ENCODE measurements at regions not wholly inside any gene's neighbourhood (a gene's known extent, or its start where the extent isn't known, plus 50 kb on each side); places are given as distances from the start of the nearest gene placed in this dataset.
"Not testable (repeated sequence)": the region's sequence is repeated elsewhere in the genome, so short reads cannot be mapped to it uniquely, and the experiment has no call there.

DNA sequence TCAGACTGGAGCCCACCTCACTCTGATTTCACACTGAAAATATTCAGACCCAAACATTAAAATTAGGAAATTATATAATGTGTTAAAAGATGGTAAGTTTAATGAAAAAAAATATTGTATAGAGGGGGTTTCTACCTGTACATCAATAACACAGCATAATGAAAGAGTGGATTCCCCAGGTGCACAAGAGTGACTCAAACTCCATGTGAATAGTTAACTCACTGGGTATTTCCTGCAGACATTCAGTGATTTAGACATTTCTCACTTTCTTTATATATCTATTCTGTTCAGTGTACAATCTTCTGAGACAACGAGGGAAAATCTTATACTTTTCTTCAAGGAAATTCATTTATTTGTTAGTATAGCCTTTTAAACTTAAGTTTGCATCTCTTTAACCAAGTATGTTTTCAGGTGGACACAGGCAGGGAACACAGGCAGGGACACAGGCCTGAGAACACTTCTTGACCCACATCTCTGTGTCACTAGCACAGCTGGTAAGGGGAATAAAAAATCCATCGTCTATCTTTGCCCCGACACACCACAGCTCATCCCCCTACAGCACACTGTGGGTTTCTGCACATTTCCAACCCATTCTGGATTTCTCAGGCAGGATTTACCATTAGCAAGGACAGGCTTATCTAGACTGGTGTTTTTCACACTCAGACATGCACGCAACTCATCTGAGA, 525.5 kb upstream of the BOD1L1 start:
- Mint-ChIP-seq H3K27me3 (no peaks in the 10 kb centered on the region), H3K36me3 (ENCODE audit: insufficient read depth) (no peaks in the 10 kb centered on the region), H3K4me1 (no peaks in the 10 kb centered on the region), H3K27ac (ENCODE audit: low read depth) (no peak overlapping the region), H3K4me3 (no peak overlapping the region), H3K9me3 (no peaks in the 10 kb centered on the region)
- DNase-seq (ENCODE audit: low spot score in 2 of 2) (no peak), ATAC-seq (replicated peaks; ENCODE audit: extremely low read depth, poor library complexity, severe bottlenecking) (no peak)

DNA sequence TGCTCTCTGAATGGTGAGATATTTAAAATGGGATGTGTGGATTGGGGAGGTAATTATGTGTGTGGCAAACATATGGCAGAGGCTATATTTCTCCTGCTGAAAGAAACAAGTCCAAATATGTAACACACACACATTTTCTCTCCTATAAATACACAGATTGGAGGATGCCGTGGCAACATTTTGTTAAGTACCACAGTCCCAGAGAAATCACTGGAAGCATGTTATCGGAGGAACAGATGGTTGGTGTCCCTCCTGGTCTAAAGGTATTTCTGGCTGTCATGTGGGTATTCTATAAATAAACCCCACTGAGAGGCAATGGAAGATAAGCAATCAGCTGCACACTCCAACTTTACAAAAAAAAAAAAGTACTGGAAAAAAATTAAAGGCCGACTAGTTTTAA, 528.3 kb upstream of the BOD1L1 start:
- Mint-ChIP-seq H3K27ac (ENCODE audit: low read depth) (no peak overlapping the region), H3K9me3 (no peaks in the 10 kb centered on the region), H3K27me3 (no peaks in the 10 kb centered on the region), H3K36me3 (ENCODE audit: insufficient read depth) (no peaks in the 10 kb centered on the region), H3K4me3 (no peak overlapping the region), H3K4me1 (no peaks in the 10 kb centered on the region)
- ATAC-seq (replicated peaks; ENCODE audit: extremely low read depth, poor library complexity, severe bottlenecking) (no peak), DNase-seq (ENCODE audit: low spot score in 2 of 2) (no peak)

DNA sequence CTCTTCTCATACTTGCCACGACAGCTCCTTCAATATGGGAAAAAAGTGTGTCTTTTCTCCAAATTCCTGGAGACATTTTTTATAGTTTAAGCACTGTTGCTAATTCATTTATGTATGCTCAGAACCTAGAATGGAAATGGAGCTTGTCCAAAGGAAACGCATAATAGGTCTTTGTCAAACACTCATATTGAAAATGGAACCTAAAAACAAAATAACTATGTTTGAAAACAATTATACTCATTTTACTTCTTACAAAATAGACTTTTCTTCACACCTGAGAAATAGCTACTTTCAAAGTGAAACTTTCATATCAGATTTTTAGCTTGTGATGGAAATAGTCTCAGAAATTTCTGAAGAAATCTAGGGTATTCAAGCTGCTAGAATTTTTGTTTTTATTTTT, 529.7 kb upstream of the BOD1L1 start:
- Mint-ChIP-seq H3K27me3 (no peaks in the 10 kb centered on the region), H3K27ac (ENCODE audit: low read depth) (no peak overlapping the region), H3K4me3 (no peak overlapping the region), H3K9me3 (no peaks in the 10 kb centered on the region), H3K4me1 (no peaks in the 10 kb centered on the region), H3K36me3 (ENCODE audit: insufficient read depth) (no peaks in the 10 kb centered on the region)
- no peak for DNase-seq (ENCODE audit: low spot score in 2 of 2)
- no peak for ATAC-seq (replicated peaks; ENCODE audit: extremely low read depth, poor library complexity, severe bottlenecking)

DNA sequence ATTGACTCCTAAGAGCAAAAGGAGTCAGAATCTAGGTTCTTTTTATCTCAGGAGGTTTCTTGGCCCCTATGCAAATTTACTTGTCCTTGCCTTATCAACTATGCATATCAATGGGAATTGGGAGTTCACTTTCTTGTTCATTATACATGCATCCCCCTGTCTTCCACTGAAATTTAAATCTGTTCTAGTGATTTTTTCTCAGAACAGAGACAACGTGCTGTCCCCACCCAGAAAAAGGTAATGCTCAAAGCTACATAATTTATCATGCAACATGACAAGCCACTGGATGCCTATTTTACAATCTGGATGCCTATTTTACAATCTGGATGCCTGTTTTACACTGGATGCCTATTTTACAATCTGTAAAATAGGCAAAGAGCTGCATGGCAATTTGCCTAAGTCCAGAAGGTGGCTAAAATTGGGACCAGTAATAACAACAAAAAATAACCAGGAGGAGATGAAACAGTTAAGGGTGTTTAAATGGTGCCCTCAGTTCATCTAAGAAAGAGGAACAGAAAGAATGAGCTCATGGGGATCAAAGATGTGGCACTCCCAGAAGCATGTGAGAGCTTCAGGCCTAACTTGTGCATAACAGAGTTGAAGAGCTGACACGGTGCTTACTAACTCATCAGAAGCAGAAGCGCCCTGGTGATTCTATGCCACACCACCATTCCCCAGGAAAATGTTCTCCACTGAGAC, 537.8 kb upstream of the BOD1L1 start:
- DNase-seq (ENCODE audit: low spot score in 2 of 2) (no peak), ATAC-seq (replicated peaks; ENCODE audit: extremely low read depth, poor library complexity, severe bottlenecking) (no peak)
- H3K36me3 Mint-ChIP-seq (ENCODE audit: insufficient read depth) = no peaks in the 10 kb centered on the region
- no peak overlapping the region for H3K27ac Mint-ChIP-seq (ENCODE audit: low read depth)
- no peak overlapping the region for H3K4me3 Mint-ChIP-seq
- no peaks in the 10 kb centered on the region for H3K4me1 Mint-ChIP-seq
- H3K9me3 Mint-ChIP-seq = no peaks in the 10 kb centered on the region
- H3K27me3 Mint-ChIP-seq = no peaks in the 10 kb centered on the region

DNA sequence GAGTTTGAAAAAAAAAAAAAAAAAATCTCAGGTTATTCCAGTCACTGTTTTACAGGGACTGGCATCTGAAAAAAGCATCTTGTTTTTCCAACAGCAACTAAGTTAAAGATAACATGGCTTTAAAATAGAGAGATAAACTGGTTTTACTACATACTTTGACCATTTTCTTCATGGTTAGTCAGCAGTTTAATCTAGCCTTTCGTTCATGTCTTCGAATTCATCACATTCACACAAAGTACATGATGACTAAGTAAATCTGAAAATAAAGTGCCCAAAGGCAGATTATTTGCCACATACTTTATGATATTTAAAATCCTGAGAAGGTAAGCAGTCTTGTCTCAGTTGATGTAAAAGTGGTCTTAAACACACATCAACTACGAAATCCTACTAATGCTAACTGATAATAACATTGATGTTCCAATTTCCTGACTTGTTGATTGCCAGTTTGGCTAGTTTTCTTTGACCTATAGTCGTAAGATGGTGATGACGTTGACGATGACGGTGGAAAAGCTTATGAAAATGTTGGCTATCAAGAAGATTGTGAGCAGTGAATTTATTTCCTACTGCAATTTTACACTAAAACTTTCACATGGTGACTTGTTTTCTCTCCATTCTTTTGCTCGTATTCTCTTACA, 540.5 kb upstream of the BOD1L1 start:
- H3K27me3 Mint-ChIP-seq = no peaks in the 10 kb centered on the region
- no peaks in the 10 kb centered on the region for H3K9me3 Mint-ChIP-seq
- ATAC-seq (replicated peaks; ENCODE audit: extremely low read depth, poor library complexity, severe bottlenecking) (no peak), DNase-seq (ENCODE audit: low spot score in 2 of 2) (no peak)
- H3K27ac Mint-ChIP-seq (ENCODE audit: low read depth) = no peak overlapping the region
- no peaks in the 10 kb centered on the region for H3K36me3 Mint-ChIP-seq (ENCODE audit: insufficient read depth)
- H3K4me1 Mint-ChIP-seq = no peaks in the 10 kb centered on the region
- H3K4me3 Mint-ChIP-seq = no peak overlapping the region

DNA sequence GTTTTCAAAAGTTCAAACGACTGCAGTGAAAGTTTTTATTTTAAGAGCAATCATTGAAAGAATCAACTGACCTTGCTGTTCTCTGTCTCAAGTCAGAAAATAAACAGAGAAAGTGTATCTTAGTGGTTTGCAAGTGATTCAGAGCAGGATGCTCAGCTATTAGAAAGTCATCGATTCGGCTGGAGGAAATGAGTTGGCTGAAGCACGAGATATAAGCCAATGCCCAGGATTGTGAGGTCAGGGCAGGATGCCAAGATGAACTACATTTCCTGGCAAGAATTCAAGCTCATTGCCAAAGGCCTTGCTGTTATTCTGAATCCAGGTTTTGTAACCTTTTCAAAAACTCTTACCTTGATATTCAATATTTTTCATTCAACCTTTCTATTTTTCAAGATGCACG, 541.4 kb upstream of the BOD1L1 start:
- no peak for DNase-seq (ENCODE audit: low spot score in 2 of 2)
- H3K27me3 Mint-ChIP-seq = no peaks in the 10 kb centered on the region
- H3K4me1 Mint-ChIP-seq = no peaks in the 10 kb centered on the region
- H3K36me3 Mint-ChIP-seq (ENCODE audit: insufficient read depth) = no peaks in the 10 kb centered on the region
- H3K27ac Mint-ChIP-seq (ENCODE audit: low read depth) = no peak overlapping the region
- H3K4me3 Mint-ChIP-seq = no peak overlapping the region
- no peak for ATAC-seq (replicated peaks; ENCODE audit: extremely low read depth, poor library complexity, severe bottlenecking)
- no peaks in the 10 kb centered on the region for H3K9me3 Mint-ChIP-seq

DNA sequence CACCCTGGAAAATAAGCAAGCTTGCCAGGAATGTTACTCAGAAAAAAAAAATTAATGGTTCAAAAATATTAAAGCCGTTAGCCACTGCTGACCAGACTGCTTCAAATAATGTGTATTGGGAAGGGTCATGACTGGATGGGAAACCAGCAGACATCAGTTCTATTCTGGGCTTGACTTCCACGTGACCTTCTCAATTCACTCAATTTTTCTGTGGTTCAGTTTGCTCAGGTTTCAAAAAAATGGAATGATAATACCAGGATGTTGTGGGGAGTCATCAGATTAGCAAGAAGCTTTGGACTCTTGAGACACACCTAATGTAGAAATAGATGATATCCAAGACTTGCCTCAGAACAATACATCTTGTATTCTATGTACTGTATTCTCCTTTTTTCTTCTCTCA, 541.9 kb upstream of the BOD1L1 start:
- DNase-seq (ENCODE audit: low spot score in 2 of 2) (no peak), ATAC-seq (replicated peaks; ENCODE audit: extremely low read depth, poor library complexity, severe bottlenecking) (no peak)
- Mint-ChIP-seq H3K4me1 (no peaks in the 10 kb centered on the region), H3K36me3 (ENCODE audit: insufficient read depth) (no peaks in the 10 kb centered on the region), H3K27me3 (no peaks in the 10 kb centered on the region), H3K27ac (ENCODE audit: low read depth) (no peak overlapping the region), H3K4me3 (no peak overlapping the region), H3K9me3 (peaks cover under 1% of the 10 kb centered on the region)

DNA sequence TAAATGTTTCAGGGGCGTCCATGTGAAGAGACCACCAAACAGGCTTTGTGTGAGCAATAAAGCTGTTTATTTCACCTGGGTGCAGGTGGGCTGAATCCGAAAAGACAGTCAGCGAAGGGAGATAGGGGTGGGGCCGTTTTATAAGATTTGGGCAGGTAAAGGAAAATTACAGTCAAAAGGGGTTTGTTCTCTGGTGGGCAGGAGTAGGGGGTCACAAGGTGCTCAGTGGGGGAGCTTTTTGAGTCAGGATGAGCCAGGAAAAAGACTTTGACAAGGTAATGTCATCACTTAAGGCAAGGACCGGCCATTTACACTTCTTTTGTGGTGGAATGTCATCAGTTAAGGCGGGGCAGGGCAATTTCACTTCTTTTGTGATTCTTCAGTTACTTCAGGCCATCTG, 542.4 kb upstream of the BOD1L1 start:
- not testable (repeated sequence) for H3K36me3 Mint-ChIP-seq (ENCODE audit: insufficient read depth)

DNA sequence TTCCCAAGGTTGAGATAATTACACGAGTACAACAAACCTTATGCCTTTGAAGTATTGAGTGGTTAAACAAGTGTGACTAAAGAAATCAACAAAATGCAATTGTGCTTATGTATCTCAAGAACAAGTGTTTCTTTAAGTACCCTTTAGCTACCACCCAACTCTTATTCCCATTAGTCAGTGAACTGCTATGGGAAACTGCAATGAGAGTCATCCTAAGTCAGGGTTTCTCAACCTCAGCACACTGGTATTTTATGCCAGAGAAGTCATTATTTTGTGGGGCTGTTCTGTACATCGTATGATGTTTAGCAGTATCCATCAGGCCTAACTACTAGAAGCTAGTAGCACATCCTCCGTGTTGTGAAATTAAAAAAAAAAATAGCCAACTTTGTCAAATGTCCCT, 549.1 kb upstream of the BOD1L1 start:
- Mint-ChIP-seq H3K9me3 (peaks cover 18% of the 10 kb centered on the region), H3K36me3 (ENCODE audit: insufficient read depth) (no peaks in the 10 kb centered on the region), H3K27me3 (no peaks in the 10 kb centered on the region), H3K4me3 (no peak overlapping the region), H3K27ac (ENCODE audit: low read depth) (no peak overlapping the region), H3K4me1 (peaks cover 16% of the 10 kb centered on the region)
- DNase-seq (ENCODE audit: low spot score in 2 of 2) (no peak), ATAC-seq (replicated peaks; ENCODE audit: extremely low read depth, poor library complexity, severe bottlenecking) (no peak)

More for the DNA sequence above, 542.4 kb upstream of the BOD1L1 start:
- H3K4me3 Mint-ChIP-seq; H3K9me3 Mint-ChIP-seq; H3K27ac Mint-ChIP-seq (ENCODE audit: low read depth); H3K4me1 Mint-ChIP-seq; DNase-seq (ENCODE audit: low spot score in 2 of 2); ATAC-seq (replicated peaks; ENCODE audit: extremely low read depth, poor library complexity, severe bottlenecking); H3K27me3 Mint-ChIP-seq: not testable (repeated sequence)

DNA sequence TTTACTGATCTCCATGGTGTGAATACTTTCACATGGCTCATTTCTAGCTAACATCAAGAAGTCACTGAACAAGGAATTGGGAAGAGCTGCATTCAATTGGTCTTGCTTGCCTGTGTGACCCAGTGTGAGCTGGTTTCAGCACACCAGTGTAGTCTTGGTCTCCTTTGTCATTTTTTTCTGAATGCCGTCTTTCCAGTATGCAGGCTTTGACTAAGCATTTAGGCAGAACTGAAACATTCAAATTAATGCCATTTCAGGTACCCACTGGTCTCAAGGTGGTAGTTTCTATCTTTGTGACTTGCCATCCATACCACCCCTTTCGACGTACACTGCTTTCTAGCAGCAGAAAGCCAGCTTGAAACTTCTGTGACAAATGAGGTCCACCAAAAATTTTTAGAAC, 550.5 kb upstream of the BOD1L1 start:
- H3K36me3 Mint-ChIP-seq (ENCODE audit: insufficient read depth) = no peaks in the 10 kb centered on the region
- H3K4me3 Mint-ChIP-seq = no peak overlapping the region
- H3K4me1 Mint-ChIP-seq = peaks cover 16% of the 10 kb centered on the region
- peaks cover 18% of the 10 kb centered on the region for H3K9me3 Mint-ChIP-seq
- ATAC-seq (replicated peaks; ENCODE audit: extremely low read depth, poor library complexity, severe bottlenecking) = no peak
- H3K27me3 Mint-ChIP-seq = no peaks in the 10 kb centered on the region
- no peak for DNase-seq (ENCODE audit: low spot score in 2 of 2)
- no peak overlapping the region for H3K27ac Mint-ChIP-seq (ENCODE audit: low read depth)

DNA sequence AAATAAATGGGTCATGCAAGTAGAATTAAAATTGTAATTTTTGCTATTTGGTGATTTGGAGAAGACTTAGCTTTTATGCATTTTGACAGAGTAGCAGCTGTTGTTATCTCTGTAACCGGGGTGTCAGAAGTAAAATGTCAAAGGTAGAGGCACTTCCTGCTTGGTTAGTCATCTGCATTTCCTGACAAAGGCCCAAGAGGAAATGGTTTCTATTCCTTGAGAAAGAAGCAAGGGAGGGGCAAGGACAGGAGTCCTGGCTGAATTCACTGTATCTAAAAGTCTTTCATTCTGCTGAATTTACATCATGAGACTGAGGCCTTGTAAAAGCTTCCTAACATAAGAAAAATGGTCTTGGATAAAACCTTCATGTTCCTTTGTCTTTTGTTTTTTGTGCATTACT, 550.9 kb upstream of the BOD1L1 start:
- Mint-ChIP-seq H3K27ac (ENCODE audit: low read depth) (no peak overlapping the region), H3K4me1 (peaks cover 16% of the 10 kb centered on the region), H3K27me3 (no peaks in the 10 kb centered on the region), H3K4me3 (no peak overlapping the region), H3K36me3 (ENCODE audit: insufficient read depth) (no peaks in the 10 kb centered on the region), H3K9me3 (peaks cover 18% of the 10 kb centered on the region)
- DNase-seq (ENCODE audit: low spot score in 2 of 2) = no peak
- ATAC-seq (replicated peaks; ENCODE audit: extremely low read depth, poor library complexity, severe bottlenecking) = peak; percentile 28

DNA sequence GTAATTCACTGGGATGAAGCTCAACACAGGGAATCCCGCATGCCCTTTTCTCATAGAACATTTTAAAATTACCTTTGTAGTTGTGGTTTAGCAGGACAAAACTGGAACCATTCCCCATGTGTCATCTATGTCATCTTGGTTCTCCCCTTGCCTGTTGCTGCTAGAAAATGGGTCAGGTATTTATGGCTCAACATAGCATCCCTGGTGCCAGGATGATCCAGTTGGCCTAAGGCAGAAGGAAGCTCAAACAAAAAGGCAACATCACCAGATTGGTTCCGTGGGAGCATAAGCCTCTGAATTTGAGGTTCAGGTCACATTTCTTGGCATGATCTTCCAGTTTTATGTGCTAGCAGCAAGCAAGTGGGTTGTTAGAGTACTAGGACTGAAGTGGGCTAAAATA, 552.6 kb upstream of the BOD1L1 start:
- no peak overlapping the region for H3K4me3 Mint-ChIP-seq
- DNase-seq (ENCODE audit: low spot score in 2 of 2) = no peak
- peaks cover 11% of the 10 kb centered on the region for H3K9me3 Mint-ChIP-seq
- H3K27me3 Mint-ChIP-seq = no peaks in the 10 kb centered on the region
- no peaks in the 10 kb centered on the region for H3K36me3 Mint-ChIP-seq (ENCODE audit: insufficient read depth)
- no peak for ATAC-seq (replicated peaks; ENCODE audit: extremely low read depth, poor library complexity, severe bottlenecking)
- H3K4me1 Mint-ChIP-seq = peaks cover 16% of the 10 kb centered on the region
- no peak overlapping the region for H3K27ac Mint-ChIP-seq (ENCODE audit: low read depth)

DNA sequence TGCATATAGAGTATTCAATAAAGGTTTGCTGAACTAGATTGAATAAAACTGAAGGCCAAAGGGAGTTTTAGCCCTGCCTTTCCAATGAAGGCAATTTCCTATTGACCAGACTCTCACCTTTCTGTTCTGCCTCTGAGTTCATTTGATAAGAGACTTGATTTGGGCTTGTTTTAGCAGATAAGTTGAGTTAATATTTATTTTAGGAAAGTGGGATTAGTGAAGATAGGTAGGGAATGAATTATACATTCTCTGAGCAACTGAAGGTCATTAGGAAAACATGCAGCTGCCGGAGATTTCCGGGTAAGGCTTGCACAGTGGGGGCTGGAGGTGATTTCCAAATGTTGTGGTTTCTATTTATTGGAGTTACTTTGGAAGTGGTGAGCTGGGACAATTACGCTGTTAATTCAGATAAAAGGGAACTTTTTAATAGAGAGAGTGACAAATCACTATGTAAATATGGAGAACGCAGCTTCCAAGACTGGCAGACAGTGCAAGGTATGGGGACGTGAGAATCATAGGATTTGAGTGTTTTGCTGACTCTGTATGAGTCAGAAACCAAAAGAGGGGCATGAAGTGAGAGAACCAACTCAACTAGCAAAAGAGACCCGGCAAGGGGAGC, 553.6 kb upstream of the BOD1L1 start:
- Mint-ChIP-seq H3K4me3 (no peak overlapping the region), H3K27me3 (no peaks in the 10 kb centered on the region), H3K9me3 (peaks cover 10% of the 10 kb centered on the region), H3K4me1 (peaks cover 16% of the 10 kb centered on the region), H3K27ac (ENCODE audit: low read depth) (no peak overlapping the region), H3K36me3 (ENCODE audit: insufficient read depth) (no peaks in the 10 kb centered on the region)
- DNase-seq (ENCODE audit: low spot score in 2 of 2) (no peak), ATAC-seq (replicated peaks; ENCODE audit: extremely low read depth, poor library complexity, severe bottlenecking) (no peak)

Measured in central memory CD8-positive, alpha-beta T cell (primary cell).